CD4-positive, alpha-beta T cell (primary cell): ENCODE measurements at regions not wholly inside any gene's neighbourhood (a gene's known extent, or its start where the extent isn't known, plus 50 kb on each side); places are given as distances from the start of the nearest gene placed in this dataset.

Experiments
- ATAC-seq: fragments of 200-7000 bp; cut with Tn5 transposase; one replicate; pipeline ENCODE4 v1.10.0; 2022; ENCODE audit warnings: mild to moderate bottlenecking; ENCODE audit not compliant: poor library complexity
- CTCF ChIA-PET: fragments of 350-600 bp; sonication (Branson Sonifier 250); formaldehyde crosslinking; loops from one replicate; lab custom pipeline; 2021; ENCODE audit warnings: antibody characterized with exemption, inconsistent platforms; lab: Charles Lee
- POLR2A ChIA-PET: fragments of 350-600 bp; sonication (Branson Sonifier 250); formaldehyde crosslinking; loops from one replicate; lab custom pipeline; 2021; ENCODE audit warnings: antibody characterized with exemption, inconsistent platforms; lab: Charles Lee
- DNase-seq, 14 experiments: peaks; one replicate each; pipeline ENCODE4 v3.0.0-alpha.2; 2013 to 2020; ENCODE audit warnings: mixed read lengths in 2 of 14
- H3K27ac ChIP-seq, 2 donors: one replicate each; pipeline versions ENCODE4 v1.5.1 to v1.7.0; 2013; ENCODE audit warnings: low read length in 2 of 2, low read depth in 1 of 2, mild to moderate bottlenecking in 1 of 2
- H3K27me3 ChIP-seq, 2 experiments: 1 replicate in 1 of 2; 2 replicates in 1 of 2; pipeline versions ENCODE4 v1.6.1 to v1.7.0; 2013; ENCODE audit warnings: low read length in 2 of 2, control low read depth in 1 of 2, mild to moderate bottlenecking in 1 of 2, moderate library complexity in 1 of 2; ENCODE audit not compliant: insufficient read depth in 2 of 2, control insufficient read depth in 1 of 2
- H3K36me3 ChIP-seq: one replicate; pipeline ENCODE4 v1.6.1; 2013; ENCODE audit warnings: low read length, control low read depth; ENCODE audit not compliant: insufficient read depth
- H3K4me1 ChIP-seq: one replicate; pipeline ENCODE4 v1.6.1; 2013; ENCODE audit warnings: low read length, control low read depth; ENCODE audit not compliant: insufficient read depth
- H3K4me3 ChIP-seq: one replicate; pipeline ENCODE4 v1.5.1; 2013; ENCODE audit warnings: mild to moderate bottlenecking, low read length, moderate library complexity
- H3K9me3 ChIP-seq, 2 experiments: 1 replicate in 1 of 2; 2 replicates in 1 of 2; pipeline versions ENCODE4 v1.6.1 to v1.7.0; 2013; ENCODE audit warnings: low read length in 2 of 2, mild to moderate bottlenecking in 2 of 2, control low read depth in 1 of 2, moderate library complexity in 1 of 2; ENCODE audit not compliant: control insufficient read depth in 1 of 2, insufficient read depth in 1 of 2
- H3K27ac Mint-ChIP-seq: one replicate; pipeline ENCODE4 v1.8.0; 2020; ENCODE audit warnings: mixed read lengths
- H3K27me3 Mint-ChIP-seq: one replicate; pipeline ENCODE4 v1.8.0; 2021; ENCODE audit warnings: mixed read lengths
- H3K36me3 Mint-ChIP-seq: one replicate; pipeline ENCODE4 v1.8.0; 2021; ENCODE audit warnings: low read depth, mixed read lengths
- H3K4me1 Mint-ChIP-seq: one replicate; pipeline ENCODE4 v1.8.0; 2021; ENCODE audit warnings: low read depth, mixed read lengths
- H3K4me3 Mint-ChIP-seq: one replicate; pipeline ENCODE4 v1.8.0; 2020; ENCODE audit warnings: mild to moderate bottlenecking, mixed read lengths
- H3K9me3 Mint-ChIP-seq: one replicate; pipeline ENCODE4 v1.8.0; 2020; ENCODE audit warnings: mixed read lengths
- intact Hi-C, 2 experiments: fragments of 100-400 bp; cut with DNase I in 1 of 2; cut with micrococcal nuclease in 1 of 2; formaldehyde crosslinking; loops; one replicate each; pipeline versions ENCODE4 v1.15.1 to v1.9.0; 2023 to 2025; cut with DNase I, micrococcal nuclease
- TF ChIP-seq, protein P1 (sequence below): fragments of 200-600 bp; IDR thresholded peaks from one replicate; pipeline ENCODE4 v1.8.0; 2022; ENCODE audit warnings: antibody characterized with exemption, mild to moderate bottlenecking

DNA sequence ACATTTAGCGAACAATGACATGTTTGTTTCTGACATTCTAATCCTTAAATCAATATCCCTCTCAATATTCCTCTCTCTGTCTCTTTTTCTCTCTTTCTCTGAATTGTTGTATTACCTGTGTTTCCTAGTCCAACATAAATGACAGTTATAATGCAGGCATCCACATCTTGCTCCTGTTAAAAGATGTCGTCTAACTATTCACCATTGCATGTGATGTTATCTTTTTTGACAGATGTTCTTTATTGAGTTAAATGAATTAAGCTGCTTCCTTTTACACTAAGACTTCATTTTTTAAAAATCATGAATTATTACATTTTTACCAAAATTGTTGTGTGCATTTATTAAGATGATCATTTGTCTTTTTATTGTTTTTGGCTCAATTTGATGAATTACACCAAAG lies 527.5 kb downstream of the PRR16 start:
- Histone ChIP-seq H3K9me3 (no peaks in the 10 kb centered on the region), H3K27ac (no peak overlapping the region), H3K36me3 (no peaks in the 10 kb centered on the region), H3K4me1 (no peaks in the 10 kb centered on the region), H3K4me3 (no peak overlapping the region), H3K27me3 (no peaks in the 10 kb centered on the region)
- Mint-ChIP-seq H3K27me3 (no peaks in the 10 kb centered on the region), H3K9me3 (no peaks in the 10 kb centered on the region), H3K4me1 (no peaks in the 10 kb centered on the region), H3K36me3 (no peaks in the 10 kb centered on the region), H3K4me3 (no peak overlapping the region), H3K27ac (no peak overlapping the region)
- TF ChIP-seq, protein P1, sequence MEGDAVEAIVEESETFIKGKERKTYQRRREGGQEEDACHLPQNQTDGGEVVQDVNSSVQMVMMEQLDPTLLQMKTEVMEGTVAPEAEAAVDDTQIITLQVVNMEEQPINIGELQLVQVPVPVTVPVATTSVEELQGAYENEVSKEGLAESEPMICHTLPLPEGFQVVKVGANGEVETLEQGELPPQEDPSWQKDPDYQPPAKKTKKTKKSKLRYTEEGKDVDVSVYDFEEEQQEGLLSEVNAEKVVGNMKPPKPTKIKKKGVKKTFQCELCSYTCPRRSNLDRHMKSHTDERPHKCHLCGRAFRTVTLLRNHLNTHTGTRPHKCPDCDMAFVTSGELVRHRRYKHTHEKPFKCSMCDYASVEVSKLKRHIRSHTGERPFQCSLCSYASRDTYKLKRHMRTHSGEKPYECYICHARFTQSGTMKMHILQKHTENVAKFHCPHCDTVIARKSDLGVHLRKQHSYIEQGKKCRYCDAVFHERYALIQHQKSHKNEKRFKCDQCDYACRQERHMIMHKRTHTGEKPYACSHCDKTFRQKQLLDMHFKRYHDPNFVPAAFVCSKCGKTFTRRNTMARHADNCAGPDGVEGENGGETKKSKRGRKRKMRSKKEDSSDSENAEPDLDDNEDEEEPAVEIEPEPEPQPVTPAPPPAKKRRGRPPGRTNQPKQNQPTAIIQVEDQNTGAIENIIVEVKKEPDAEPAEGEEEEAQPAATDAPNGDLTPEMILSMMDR: no peak
- CTCF ChIA-PET: no interaction called here
- DNase-seq (no peak), ATAC-seq (no peak)
- POLR2A ChIA-PET: no interaction called here
- intact Hi-C loops: no loop called here

DNA sequence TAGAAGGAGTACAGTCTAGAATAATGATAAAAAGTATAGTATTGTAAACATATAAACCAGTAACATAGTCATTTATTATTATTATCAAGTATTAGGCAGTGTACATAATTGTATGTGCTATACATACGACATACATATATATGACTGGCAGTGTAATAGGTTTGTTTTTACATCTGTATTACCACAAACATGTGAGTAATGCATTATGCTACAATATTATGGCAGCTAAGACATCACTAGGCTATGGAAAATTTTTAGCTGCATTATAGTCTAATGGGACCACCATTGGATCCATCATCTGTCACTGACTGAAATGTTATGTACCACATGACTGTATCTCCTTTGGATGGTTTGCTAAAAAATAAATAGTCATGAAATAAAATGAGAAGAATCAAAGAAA lies 530.0 kb downstream of the PRR16 start:
- Histone ChIP-seq H3K27ac (no peak overlapping the region), H3K27me3 (no peaks in the 10 kb centered on the region), H3K4me3 (no peak overlapping the region), H3K9me3 (no peaks in the 10 kb centered on the region), H3K4me1 (no peaks in the 10 kb centered on the region), H3K36me3 (no peaks in the 10 kb centered on the region)
- no peaks in the 10 kb centered on the region for H3K27me3 Mint-ChIP-seq
- ATAC-seq (no peak), DNase-seq (no peak)
- no peaks in the 10 kb centered on the region for H3K4me1 Mint-ChIP-seq
- ChIA-PET POLR2A (no interaction called here), CTCF (no interaction called here)
- no peak overlapping the region for H3K27ac Mint-ChIP-seq
- TF ChIP-seq, protein P1: no peak
- intact Hi-C loops: no loop called here
- H3K4me3 Mint-ChIP-seq: no peak overlapping the region
- no peaks in the 10 kb centered on the region for H3K36me3 Mint-ChIP-seq
- H3K9me3 Mint-ChIP-seq: no peaks in the 10 kb centered on the region

DNA sequence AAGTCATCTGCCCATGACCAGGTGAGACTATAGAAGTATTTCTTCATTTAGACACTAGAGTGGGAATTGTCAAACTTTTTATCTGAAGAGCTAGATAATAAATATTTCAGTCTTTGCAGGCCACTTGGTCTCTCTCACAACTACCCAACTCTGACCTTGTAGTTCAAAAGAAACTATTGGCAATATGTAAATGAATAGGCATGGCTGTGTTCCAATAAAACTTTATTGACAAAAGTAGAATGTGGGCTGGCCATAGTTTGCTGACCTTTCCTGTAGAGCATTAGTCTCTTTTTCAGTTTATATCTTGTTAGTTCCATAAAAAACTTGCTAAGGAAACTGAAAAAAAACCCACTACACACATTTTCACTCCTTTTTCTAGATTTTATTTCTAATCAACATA lies 535.5 kb downstream of the PRR16 start:
- POLR2A ChIA-PET: no interaction called here
- no peaks in the 10 kb centered on the region for H3K4me1 Mint-ChIP-seq
- H3K27me3 Mint-ChIP-seq: no peaks in the 10 kb centered on the region
- TF ChIP-seq, protein P1: no peak
- no peaks in the 10 kb centered on the region for H3K36me3 ChIP-seq
- ATAC-seq (no peak), DNase-seq (no peak)
- intact Hi-C loops: no loop called here
- H3K27ac Mint-ChIP-seq: no peak overlapping the region
- H3K27me3 ChIP-seq: no peaks in the 10 kb centered on the region
- H3K4me3 ChIP-seq: no peak overlapping the region
- no peak overlapping the region for H3K4me3 Mint-ChIP-seq
- H3K4me1 ChIP-seq: no peaks in the 10 kb centered on the region
- H3K9me3 ChIP-seq: no peaks in the 10 kb centered on the region
- H3K9me3 Mint-ChIP-seq: peaks cover 2% of the 10 kb centered on the region
- H3K27ac ChIP-seq: no peak overlapping the region
- H3K36me3 Mint-ChIP-seq: no peaks in the 10 kb centered on the region
- CTCF ChIA-PET: no interaction called here
